ENCODE measurements at regions not wholly inside any gene's neighbourhood (a gene's known extent, or its start where the extent isn't known, plus 50 kb on each side); places are given as distances from the start of the nearest gene placed in this dataset.

- no peak for DNase-seq
Measured at GRCh38 chr18:45548614-45549013, 66.7 kb upstream of the SLC14A2 start.

- no peak for DNase-seq
Measured at GRCh38 chr18:45549290-45549689, 66.0 kb upstream of the SLC14A2 start.

- peak; percentile 61 for DNase-seq
Measured at GRCh38 chr18:45551142-45551815, 64.0 kb upstream of the SLC14A2 start.

- DNase-seq, result no peak
Measured at GRCh38 chr18:45553723-45554388, 61.4 kb upstream of the SLC14A2 start.

- DNase-seq, result no peak
Measured at GRCh38 chr18:45554389-45554737, 60.9 kb upstream of the SLC14A2 start.

GRCh38 chr18:45556222-45556621, 59.1 kb upstream of the SLC14A2 start:
- DNase-seq, result no peak

- DNase-seq, result no peak
Measured at GRCh38 chr18:45557287-45557686, 58.0 kb upstream of the SLC14A2 start.

- no peak for DNase-seq
Measured at GRCh38 chr18:45557779-45558178, 57.5 kb upstream of the SLC14A2 start.

GRCh38 chr18:45559258-45559657, 56.0 kb upstream of the SLC14A2 start:
- DNase-seq, result no peak

- no peak for DNase-seq
Measured at GRCh38 chr18:45560870-45561269, 54.4 kb upstream of the SLC14A2 start.

- no peak for DNase-seq
Measured at GRCh38 chr18:45562567-45563479, 52.5 kb upstream of the SLC14A2 start.

- DNase-seq, result no peak
Measured at GRCh38 chr18:45565280-45565970, 49.9 kb upstream of the SLC14A2 start.

All from inflammatory macrophage treated with lipopolysaccharide for 4 hours (primary cell).